Testis (tissue), 2 donors: ENCODE measurements at regions not wholly inside any gene's neighbourhood (a gene's known extent, or its start where the extent isn't known, plus 50 kb on each side); places are given as distances from the start of the nearest gene placed in this dataset.

Source experiments
- POLR2A ChIP-seq: fragments of 450-650 bp; IDR thresholded peaks from one replicate; pipeline ENCODE4 v1.6.1; 2017; ENCODE audit warnings: antibody characterized with exemption, mild to moderate bottlenecking, moderate library complexity
- TF ChIP-seq, protein P1 (sequence below), 3 experiments: fragments of 450-650 bp in 2 of 3; fragments of 200-600 bp in 1 of 3; sonication (generic) in 1 of 3; IDR thresholded peaks; one replicate each; pipeline ENCODE4 v1.5.1; 2016 to 2019; ENCODE audit warnings: antibody characterized with exemption in 3 of 3, mild to moderate bottlenecking in 2 of 3, moderate library complexity in 1 of 3

DNA sequence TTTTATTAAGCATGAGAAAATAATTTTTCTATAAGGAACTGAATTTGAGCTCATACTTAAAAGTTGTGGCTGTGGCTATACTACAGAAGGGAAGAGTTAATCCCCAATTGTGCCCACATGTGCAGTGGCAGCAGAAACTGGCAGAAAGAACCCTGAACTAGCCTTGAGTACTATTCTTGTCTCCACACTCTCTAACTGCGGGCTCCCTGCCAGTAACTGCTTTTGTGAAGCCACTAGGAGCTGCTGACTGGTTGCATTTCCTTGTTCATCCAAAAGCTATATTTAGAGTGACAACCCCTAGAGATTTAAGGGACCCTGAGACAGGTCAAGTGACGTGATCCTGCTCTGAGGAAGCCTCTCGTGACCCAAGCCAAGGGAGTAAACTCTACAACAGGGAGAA, 238.6 kb downstream of the ELAVL2 start:
- TF ChIP-seq, protein P1, sequence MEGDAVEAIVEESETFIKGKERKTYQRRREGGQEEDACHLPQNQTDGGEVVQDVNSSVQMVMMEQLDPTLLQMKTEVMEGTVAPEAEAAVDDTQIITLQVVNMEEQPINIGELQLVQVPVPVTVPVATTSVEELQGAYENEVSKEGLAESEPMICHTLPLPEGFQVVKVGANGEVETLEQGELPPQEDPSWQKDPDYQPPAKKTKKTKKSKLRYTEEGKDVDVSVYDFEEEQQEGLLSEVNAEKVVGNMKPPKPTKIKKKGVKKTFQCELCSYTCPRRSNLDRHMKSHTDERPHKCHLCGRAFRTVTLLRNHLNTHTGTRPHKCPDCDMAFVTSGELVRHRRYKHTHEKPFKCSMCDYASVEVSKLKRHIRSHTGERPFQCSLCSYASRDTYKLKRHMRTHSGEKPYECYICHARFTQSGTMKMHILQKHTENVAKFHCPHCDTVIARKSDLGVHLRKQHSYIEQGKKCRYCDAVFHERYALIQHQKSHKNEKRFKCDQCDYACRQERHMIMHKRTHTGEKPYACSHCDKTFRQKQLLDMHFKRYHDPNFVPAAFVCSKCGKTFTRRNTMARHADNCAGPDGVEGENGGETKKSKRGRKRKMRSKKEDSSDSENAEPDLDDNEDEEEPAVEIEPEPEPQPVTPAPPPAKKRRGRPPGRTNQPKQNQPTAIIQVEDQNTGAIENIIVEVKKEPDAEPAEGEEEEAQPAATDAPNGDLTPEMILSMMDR (IDR thresholded peaks at IDR 0.05) = no peak
- TF ChIP-seq POLR2A = no peak
